SH-SY5Y (cell line): ENCODE measurements at regions not wholly inside any gene's neighbourhood (a gene's known extent, or its start where the extent isn't known, plus 50 kb on each side); places are given as distances from the start of the nearest gene placed in this dataset.

ENCODE experiments used
- GATA2 ChIP-seq: IDR thresholded peaks from 2 replicates; pipeline ENCODE4 v1.6.1; 2011; ENCODE audit warnings: mild to moderate bottlenecking, low read depth, low read length
- GATA3 ChIP-seq: IDR thresholded peaks from 2 replicates; pipeline ENCODE4 v1.6.1; 2011; ENCODE audit warnings: low read depth, mild to moderate bottlenecking, low read length, moderate library complexity

GRCh38 chr1:218695525-218695924 lies 350.4 kb downstream of the TGFB2 start:
- TF ChIP-seq GATA3 = no peak
- no peak for TF ChIP-seq GATA2
